ENCODE measurements at regions not wholly inside any gene's neighbourhood (a gene's known extent, or its start where the extent isn't known, plus 50 kb on each side); places are given as distances from the start of the nearest gene placed in this dataset.

DNA sequence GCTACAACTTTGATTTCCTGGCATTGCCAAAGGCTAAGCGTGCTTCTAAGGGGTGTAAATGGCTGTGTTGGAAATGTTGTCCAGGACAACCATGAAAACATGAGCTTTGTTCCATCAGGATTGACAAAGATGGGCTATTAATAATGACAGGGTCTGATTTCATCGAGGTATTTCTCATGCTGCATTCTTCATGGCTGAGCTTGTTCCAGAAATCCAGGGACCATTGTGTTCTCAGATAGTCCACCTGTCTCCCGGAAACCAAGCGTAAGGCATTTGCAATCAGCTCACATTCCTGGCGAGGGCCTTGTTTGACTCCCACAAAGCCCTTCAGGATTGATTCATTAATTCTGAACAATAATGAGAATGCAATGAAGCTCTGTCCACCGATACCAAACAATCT lies 111.3 kb downstream of the CD47 start:
- Histone ChIP-seq H3K9me3 (replicated peaks; ENCODE audit: control insufficient read depth, insufficient read depth, low read length) (no peaks in the 10 kb centered on the region), H2AFZ (ENCODE audit: low read depth, low read length) (no peak overlapping the region), H3K27me3 (ENCODE audit: control insufficient read depth in 2 of 2, insufficient read depth in 2 of 2, low read length in 2 of 2) (no peaks in the 10 kb centered on the region), H3K4me1 (ENCODE audit: control insufficient read depth, extremely low read depth, insufficient read depth, low read length) (peaks cover 10% of the 10 kb centered on the region), H4K20me1 (replicated peaks; ENCODE audit: control insufficient read depth, extremely low read depth, insufficient read depth, low read length) (no peaks in the 10 kb centered on the region), H3K4me3 (replicated peaks in 1 of 3; ENCODE audit: insufficient read depth in 1 of 3, low read depth in 1 of 3, low read length in 3 of 3) (no peak overlapping the region), H3K79me2 (ENCODE audit: control insufficient read depth, insufficient read depth, low read length) (no peaks in the 10 kb centered on the region), H3K27ac (ENCODE audit: insufficient read depth, low read depth, low read length) (no peak overlapping the region), H3K9ac (replicated peaks; ENCODE audit: extremely low read depth, insufficient read depth, low read length) (no peak overlapping the region), H3K4me2 (ENCODE audit: insufficient read depth, low read length) (no peak overlapping the region), H3K36me3 (ENCODE audit: control insufficient read depth in 2 of 2, extremely low read depth in 1 of 2, insufficient read depth in 2 of 2, low read length in 2 of 2) (no peaks in the 10 kb centered on the region), H3K9me1 (replicated peaks; ENCODE audit: control insufficient read depth, extremely low read depth, insufficient read depth, low read length) (no peaks in the 10 kb centered on the region)
- intact Hi-C loops (cut with micrococcal nuclease) (loop anchor here (1.0 kb wide), 1 partner anchor 8 kb away; no protein-coding TSS in a partner anchor), dilution Hi-C loops (cut with MboI; ENCODE audit: extremely low pct_ligation_motif_present, low sequenced_read_pairs) (no loop called here)
- no TSS peak for BruUV-seq (replicated peaks)
- FAIRE-seq (no peak), DNase-seq (ENCODE audit: low read depth, low spot score) (no peak)
- TF ChIP-seq, protein P1, sequence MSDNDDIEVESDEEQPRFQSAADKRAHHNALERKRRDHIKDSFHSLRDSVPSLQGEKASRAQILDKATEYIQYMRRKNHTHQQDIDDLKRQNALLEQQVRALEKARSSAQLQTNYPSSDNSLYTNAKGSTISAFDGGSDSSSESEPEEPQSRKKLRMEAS (IDR thresholded peaks at IDR 0.05; ENCODE audit: insufficient read depth, insufficient read length), result no peak
- TF ChIP-seq FOS (IDR thresholded peaks at IDR 0.05; ENCODE audit: borderline replicate concordance, insufficient read depth, low read length) (no peak), POLR2A (IDR thresholded peaks at IDR 0.05; ENCODE audit: low read depth, low read length) (no peak), MYC (IDR thresholded peaks at IDR 0.05; ENCODE audit: low read depth, low read length) (no peak)
- TF ChIP-seq, protein P2, sequence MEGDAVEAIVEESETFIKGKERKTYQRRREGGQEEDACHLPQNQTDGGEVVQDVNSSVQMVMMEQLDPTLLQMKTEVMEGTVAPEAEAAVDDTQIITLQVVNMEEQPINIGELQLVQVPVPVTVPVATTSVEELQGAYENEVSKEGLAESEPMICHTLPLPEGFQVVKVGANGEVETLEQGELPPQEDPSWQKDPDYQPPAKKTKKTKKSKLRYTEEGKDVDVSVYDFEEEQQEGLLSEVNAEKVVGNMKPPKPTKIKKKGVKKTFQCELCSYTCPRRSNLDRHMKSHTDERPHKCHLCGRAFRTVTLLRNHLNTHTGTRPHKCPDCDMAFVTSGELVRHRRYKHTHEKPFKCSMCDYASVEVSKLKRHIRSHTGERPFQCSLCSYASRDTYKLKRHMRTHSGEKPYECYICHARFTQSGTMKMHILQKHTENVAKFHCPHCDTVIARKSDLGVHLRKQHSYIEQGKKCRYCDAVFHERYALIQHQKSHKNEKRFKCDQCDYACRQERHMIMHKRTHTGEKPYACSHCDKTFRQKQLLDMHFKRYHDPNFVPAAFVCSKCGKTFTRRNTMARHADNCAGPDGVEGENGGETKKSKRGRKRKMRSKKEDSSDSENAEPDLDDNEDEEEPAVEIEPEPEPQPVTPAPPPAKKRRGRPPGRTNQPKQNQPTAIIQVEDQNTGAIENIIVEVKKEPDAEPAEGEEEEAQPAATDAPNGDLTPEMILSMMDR (IDR thresholded peaks at IDR 0.05; ENCODE audit: extremely low read depth in 1 of 2, insufficient read depth in 1 of 2, low read depth in 1 of 2, low read length in 2 of 2), result no peak
- CTCF ChIA-PET, result interaction anchor here (0.5 to 2.1 kb wide), 2 partner anchors 10 to 455 kb away, joined by 3 to 9 read pairs; no protein-coding TSS in a partner anchor
- POLR2A ChIA-PET, result no interaction called here
